GM19452 (cell line): ENCODE measurements at regions not wholly inside any gene's neighbourhood (a gene's known extent, or its start where the extent isn't known, plus 50 kb on each side); places are given as distances from the start of the nearest gene placed in this dataset.

Experiments used
- ATAC-seq: cut with Tn5 transposase; IDR thresholded peaks from one replicate; pipeline ENCODE4 v1.9.1; 2021; ENCODE audit not compliant: unreplicated experiment

- ATAC-seq, result no peak
Measured at GRCh38 chr4:65139998-65140397, 530.3 kb downstream of the EPHA5 start.

- ATAC-seq, result no peak
Measured at GRCh38 chr4:65126200-65126599, 544.1 kb downstream of the EPHA5 start.

- ATAC-seq, result no peak
Measured at GRCh38 chr4:65120287-65120686, 550.0 kb downstream of the EPHA5 start.

GRCh38 chr4:65102419-65102818 is 567.9 kb downstream of the EPHA5 start:
- ATAC-seq, result no peak

- ATAC-seq, result no peak
Measured at GRCh38 chr4:65096630-65097029, 573.7 kb downstream of the EPHA5 start.

GRCh38 chr4:65089666-65090065 is 580.6 kb downstream of the EPHA5 start:
- no peak for ATAC-seq

GRCh38 chr4:65083076-65083475 is 587.2 kb downstream of the EPHA5 start:
- no peak for ATAC-seq

GRCh38 chr4:65071564-65071963 is 598.7 kb downstream of the EPHA5 start:
- ATAC-seq, result no peak

GRCh38 chr4:65069177-65069576 is 601.1 kb downstream of the EPHA5 start:
- no peak for ATAC-seq

- no peak for ATAC-seq
Measured at GRCh38 chr4:65066106-65066505, 604.2 kb downstream of the EPHA5 start.

- no peak for ATAC-seq
Measured at GRCh38 chr4:65063601-65064000, 606.7 kb downstream of the EPHA5 start.

- no peak for ATAC-seq
Measured at GRCh38 chr4:65050786-65051185, 619.5 kb downstream of the EPHA5 start.

GRCh38 chr4:65046192-65047133 is 623.8 kb downstream of the EPHA5 start:
- no peak for ATAC-seq

- ATAC-seq, result no peak
Measured at GRCh38 chr4:65033899-65034298, 624.6 kb upstream of the TECRL start.

GRCh38 chr4:65028592-65028991 is 619.3 kb upstream of the TECRL start:
- no peak for ATAC-seq

- no peak for ATAC-seq
Measured at GRCh38 chr4:65023883-65024670, 614.8 kb upstream of the TECRL start.

- no peak for ATAC-seq
Measured at GRCh38 chr4:65023081-65023480, 613.8 kb upstream of the TECRL start.

GRCh38 chr4:65021737-65022136 is 612.5 kb upstream of the TECRL start:
- ATAC-seq, result no peak

- no peak for ATAC-seq
Measured at GRCh38 chr4:65021149-65021548, 611.9 kb upstream of the TECRL start.

- ATAC-seq, result no peak
Measured at GRCh38 chr4:65019775-65020174, 610.5 kb upstream of the TECRL start.

- no peak for ATAC-seq
Measured at GRCh38 chr4:65018313-65018712, 609.1 kb upstream of the TECRL start.

GRCh38 chr4:65014078-65014477 is 604.8 kb upstream of the TECRL start:
- ATAC-seq, result no peak
